ENCODE measurements at regions not wholly inside any gene's neighbourhood (a gene's known extent, or its start where the extent isn't known, plus 50 kb on each side); places are given as distances from the start of the nearest gene placed in this dataset.
"Not testable (repeated sequence)": the region's sequence is repeated elsewhere in the genome, so short reads cannot be mapped to it uniquely, and the experiment has no call there.

GRCh38 chr1:198977909-198978308, 339.1 kb downstream of the PTPRC start:
- no peak for DNase-seq (ENCODE audit: low read depth)

- DNase-seq (ENCODE audit: low read depth) = no peak
Observed at GRCh38 chr1:198978523-198978922, 339.7 kb downstream of the PTPRC start.

DNA sequence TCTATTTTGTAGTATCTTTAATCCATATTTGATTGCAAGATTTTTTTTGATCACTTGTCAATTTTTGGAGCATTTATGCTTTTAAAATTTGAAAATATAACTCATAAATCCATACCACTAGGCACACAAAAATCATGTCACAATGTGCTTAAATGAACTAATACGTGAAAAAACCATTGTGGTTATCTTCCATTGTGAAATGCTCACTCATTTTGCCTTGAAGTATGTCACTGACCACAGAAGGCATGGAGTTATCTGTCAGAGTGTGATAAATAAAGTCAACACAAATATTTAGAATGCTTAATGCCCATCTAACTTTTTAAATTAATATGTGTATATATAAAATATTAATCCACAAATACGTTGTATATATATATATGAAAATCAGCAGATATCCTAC, 347.2 kb downstream of the PTPRC start:
- DNase-seq (ENCODE audit: low read depth) = no peak

GRCh38 chr1:198986442-198986841, 347.6 kb downstream of the PTPRC start:
- DNase-seq (ENCODE audit: low read depth) = no peak

- no peak for DNase-seq (ENCODE audit: low read depth)
Observed at GRCh38 chr1:199002661-199003060, 363.8 kb downstream of the PTPRC start.

DNA sequence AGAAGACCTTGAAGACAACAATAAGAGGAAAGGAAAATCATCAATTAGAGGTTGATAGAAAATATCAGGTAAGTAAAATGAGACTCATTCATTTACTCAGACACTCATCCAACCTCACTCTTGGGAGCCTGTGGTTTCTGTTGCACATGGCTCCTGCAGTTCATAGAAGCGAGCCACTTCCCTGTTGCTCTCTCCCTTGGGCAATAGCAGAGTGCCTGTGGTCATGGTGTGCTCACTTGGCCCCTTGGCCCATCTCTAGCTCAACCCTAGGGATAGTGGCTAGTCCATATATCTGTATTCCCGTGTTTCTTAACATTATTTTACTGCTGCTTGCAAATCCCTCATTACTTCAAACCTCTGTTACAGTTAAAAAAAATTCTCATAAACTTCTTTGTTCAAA, 368.6 kb downstream of the PTPRC start:
- DNase-seq (ENCODE audit: low read depth) = no peak

- DNase-seq (ENCODE audit: low read depth) = no peak
Observed at GRCh38 chr1:199009447-199009846, 370.6 kb downstream of the PTPRC start.

- no peak for DNase-seq (ENCODE audit: low read depth)
Observed at GRCh38 chr1:199010492-199010891, 371.7 kb downstream of the PTPRC start.

GRCh38 chr1:199010933-199011332, 372.1 kb downstream of the PTPRC start:
- no peak for DNase-seq (ENCODE audit: low read depth)

DNA sequence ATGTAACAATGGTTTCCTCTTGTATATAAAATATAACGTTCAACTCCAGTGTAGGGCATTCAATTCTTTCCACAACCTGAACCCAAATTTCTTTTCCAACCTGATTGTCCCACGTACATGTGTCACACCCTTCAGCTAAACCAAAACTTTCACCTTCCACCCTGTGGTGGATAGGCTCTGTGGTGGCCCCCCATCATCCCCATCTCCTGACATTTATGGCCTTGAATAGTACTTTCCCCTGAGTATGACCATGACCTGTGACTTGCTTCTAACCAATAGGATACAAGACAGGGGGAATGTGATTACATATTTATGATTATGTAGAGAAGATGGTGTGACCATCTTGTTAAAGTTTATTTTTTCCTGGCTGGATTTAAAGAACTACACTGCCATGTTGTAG, 377.0 kb downstream of the PTPRC start:
- no peak for DNase-seq (ENCODE audit: low read depth)

DNA sequence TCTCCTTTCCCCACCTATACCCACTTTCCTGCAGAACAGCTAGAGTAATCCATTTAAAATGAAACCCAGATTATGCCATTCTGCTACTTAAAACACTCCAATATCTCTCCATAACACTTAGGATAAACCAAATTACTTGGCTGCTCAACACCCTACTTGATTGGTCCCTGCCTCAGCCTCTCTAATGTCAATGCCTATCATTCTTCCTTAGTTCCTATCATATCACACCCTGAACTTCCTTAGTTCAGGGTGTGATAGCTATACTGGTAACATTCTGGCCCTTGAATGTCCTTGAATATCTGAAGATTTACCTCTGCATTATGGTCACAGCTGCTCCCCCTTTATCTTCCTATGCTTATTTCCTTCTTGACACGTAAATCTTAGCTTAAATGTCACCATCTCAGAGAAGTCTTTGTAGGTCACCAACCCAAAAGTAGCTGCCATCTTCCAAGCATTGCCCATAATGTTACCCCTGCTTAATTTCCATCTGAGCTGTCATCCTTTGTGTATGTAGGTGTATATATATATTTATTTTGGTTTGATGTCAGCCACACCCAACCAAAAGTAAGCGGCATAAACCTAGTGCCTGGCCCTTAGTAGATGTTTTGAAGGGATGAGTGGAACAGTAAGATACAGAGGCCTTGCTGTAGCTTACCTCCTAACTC, 379.8 kb downstream of the PTPRC start:
- no peak for DNase-seq (ENCODE audit: low read depth)

- DNase-seq (ENCODE audit: low read depth) = no peak
Observed at GRCh38 chr1:199020051-199020450, 381.2 kb downstream of the PTPRC start.

- DNase-seq (ENCODE audit: low read depth) = no peak
Observed at GRCh38 chr1:199020904-199021303, 382.1 kb downstream of the PTPRC start.

DNA sequence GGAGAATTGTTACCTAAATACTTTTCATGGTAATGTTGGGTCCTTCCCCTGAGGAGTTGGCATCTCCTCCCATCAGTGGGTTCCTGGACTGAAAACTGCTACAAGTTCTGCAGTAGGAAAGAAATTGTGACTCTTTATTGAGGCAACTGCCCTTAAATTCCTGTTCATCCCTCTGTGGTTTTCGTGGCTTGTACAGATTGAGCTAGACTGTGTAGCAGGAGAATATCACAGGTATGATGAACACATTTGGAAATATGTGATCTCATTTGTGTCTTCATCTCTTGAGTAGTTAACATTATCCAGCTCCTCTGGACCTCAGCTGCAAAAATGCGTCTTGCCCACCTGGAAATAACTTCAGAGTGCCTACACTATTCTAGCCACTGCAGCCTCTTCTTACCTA, 390.6 kb downstream of the PTPRC start:
- DNase-seq (ENCODE audit: low read depth) = no peak

DNA sequence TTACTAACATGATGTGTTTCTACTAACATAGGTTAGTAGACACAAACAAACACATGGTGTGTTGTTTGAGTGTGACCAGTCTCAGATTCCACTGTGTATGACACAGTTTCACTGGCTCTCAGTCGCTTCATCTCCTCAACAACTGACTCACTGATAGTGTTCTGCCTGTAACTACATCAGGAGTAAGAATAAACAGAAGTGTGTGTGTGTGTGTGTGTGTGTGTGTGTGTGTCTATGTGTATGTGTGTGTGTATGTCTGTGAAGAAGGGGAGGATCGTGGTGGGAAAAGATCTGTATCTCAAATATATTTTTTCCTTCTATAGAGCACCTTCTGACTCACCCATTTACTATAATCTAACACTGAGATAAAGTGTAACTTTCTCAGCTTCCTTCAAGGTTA, 391.0 kb downstream of the PTPRC start:
- DNase-seq (ENCODE audit: low read depth) = no peak

DNA sequence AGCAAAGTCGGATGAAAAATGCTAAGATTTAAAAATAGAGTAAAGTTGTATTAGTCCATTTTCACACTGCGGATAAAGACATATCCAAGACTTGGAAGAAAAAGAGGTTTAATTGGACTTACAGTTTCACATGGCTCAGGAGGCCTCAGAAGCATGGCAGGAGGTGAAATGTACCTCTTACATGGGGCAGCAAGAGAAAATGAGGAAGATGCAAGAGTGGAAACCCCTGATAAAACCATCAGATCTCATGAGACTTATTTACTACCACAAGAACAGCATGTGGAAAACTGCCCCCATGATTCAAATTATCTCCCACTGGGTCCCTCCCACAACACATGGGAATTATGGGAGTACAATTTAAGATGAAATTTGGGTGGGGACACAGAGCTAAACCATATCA, 391.7 kb downstream of the PTPRC start:
- DNase-seq (ENCODE audit: low read depth) = not testable (repeated sequence)

- DNase-seq (ENCODE audit: low read depth) = not testable (repeated sequence)
Observed at GRCh38 chr1:199031170-199031569, 392.3 kb downstream of the PTPRC start.

- DNase-seq (ENCODE audit: low read depth) = not testable (repeated sequence)
Observed at GRCh38 chr1:199032479-199032878, 393.6 kb downstream of the PTPRC start.

GRCh38 chr1:199033661-199034060, 394.8 kb downstream of the PTPRC start:
- DNase-seq (ENCODE audit: low read depth) = no peak

GRCh38 chr1:199038156-199038555, 399.3 kb downstream of the PTPRC start:
- no peak for DNase-seq (ENCODE audit: low read depth)

GRCh38 chr1:199040076-199040905, 401.5 kb downstream of the PTPRC start:
- DNase-seq (ENCODE audit: low read depth) = no peak

GRCh38 chr1:199041173-199041914, 402.5 kb downstream of the PTPRC start:
- no peak for DNase-seq (ENCODE audit: low read depth)

- DNase-seq (ENCODE audit: low read depth) = no peak
Observed at GRCh38 chr1:199042193-199042592, 403.4 kb downstream of the PTPRC start.
